HEK293 (cell line): ENCODE measurements at regions not wholly inside any gene's neighbourhood (a gene's known extent, or its start where the extent isn't known, plus 50 kb on each side); places are given as distances from the start of the nearest gene placed in this dataset.

ENCODE experiments used
- CTCF ChIA-PET: fragments of 350-600 bp; formaldehyde crosslinking; extraction: SDS; loops from one replicate; lab custom pipeline; 2021; ENCODE audit warnings: antibody characterized with exemption; lab: Yijun Ruan, JAX
- POLR2A ChIA-PET: fragments of 300-600 bp; formaldehyde crosslinking; extraction: SDS; loops from one replicate; lab custom pipeline; 2020; ENCODE audit warnings: antibody characterized with exemption, inconsistent platforms; lab: Yijun Ruan, JAX
- H3K27ac ChIP-seq: fragments of 200-500 bp; sonication (Bioruptor generic); 2 replicates; pipeline ENCODE4 v1.5.1; 2014; ENCODE audit warnings: low read depth, low read length, control low read depth, inconsistent platforms; ENCODE audit errors: extremely low read depth
- H3K36me3 ChIP-seq, 2 experiments: fragments of 200-500 bp in 1 of 2; sonication (Bioruptor generic) in 1 of 2; 1 replicate in 1 of 2; 2 replicates in 1 of 2; pipeline ENCODE4 v1.5.1; 2014 to 2017; ENCODE audit warnings: inconsistent platforms in 2 of 2, low read length in 2 of 2; ENCODE audit not compliant: control insufficient read depth in 2 of 2, insufficient read depth in 1 of 2
- H3K4me1 ChIP-seq: fragments of 200-500 bp; sonication (Bioruptor generic); 2 replicates; pipeline ENCODE4 v1.5.1; 2014; ENCODE audit warnings: mild to moderate bottlenecking, low read length, inconsistent platforms; ENCODE audit not compliant: control insufficient read depth, insufficient read depth
- H3K4me3 ChIP-seq: 2 replicates; pipeline ENCODE4 v1.5.1; 2011; ENCODE audit warnings: low read depth, mild to moderate bottlenecking, control low read depth, low read length, moderate library complexity
- H3K9me3 ChIP-seq: fragments of 200-500 bp; sonication (Bioruptor generic); 2 replicates; pipeline ENCODE4 v1.5.1; 2014; ENCODE audit warnings: low read depth, low read length, inconsistent platforms; ENCODE audit not compliant: control insufficient read depth, insufficient read depth
- ATF2 ChIP-seq: fragments of 450-650 bp; formaldehyde crosslinking; IDR thresholded peaks from 2 replicates; pipeline ENCODE4 v1.5.1; 2016; ENCODE audit warnings: missing biosample characterization, missing genetic modification characterization, low read depth
- BCL6B ChIP-seq: fragments of 450-650 bp; formaldehyde crosslinking; IDR thresholded peaks from 2 replicates; pipeline ENCODE4 v1.5.1; 2017; ENCODE audit warnings: missing biosample characterization, missing genetic modification characterization
- GLI2 ChIP-seq: fragments of 450-650 bp; formaldehyde crosslinking; IDR thresholded peaks from 2 replicates; pipeline ENCODE4; 2017; ENCODE audit warnings: missing biosample characterization, missing genetic modification characterization, low read depth, borderline replicate concordance
- REPIN1 ChIP-seq: fragments of 450-650 bp; formaldehyde crosslinking; IDR thresholded peaks from 2 replicates; pipeline ENCODE4 v1.5.1; 2017; ENCODE audit warnings: missing biosample characterization, missing genetic modification characterization, low read depth
- ZBTB7A ChIP-seq: fragments of 450-650 bp; formaldehyde crosslinking; IDR thresholded peaks from 2 replicates; pipeline ENCODE4 v1.5.1; 2016; ENCODE audit warnings: low read depth, missing biosample characterization, missing genetic modification characterization
- ZFP3 ChIP-seq: fragments of 450-650 bp; formaldehyde crosslinking; IDR thresholded peaks from 2 replicates; pipeline ENCODE4 v1.5.1; 2016; ENCODE audit warnings: low read depth, missing biosample characterization, missing genetic modification characterization
- ZFP41 ChIP-seq: fragments of 450-650 bp; formaldehyde crosslinking; IDR thresholded peaks from 2 replicates; pipeline ENCODE4 v1.5.1; 2016; ENCODE audit warnings: missing biosample characterization, missing genetic modification characterization, borderline replicate concordance
- ZNF366 ChIP-seq: fragments of 450-650 bp; formaldehyde crosslinking; conservative IDR thresholded peaks from 2 replicates; pipeline ENCODE4 v1.5.1; 2016; ENCODE audit warnings: missing biosample characterization, missing genetic modification characterization
- ZNF394 ChIP-seq: fragments of 450-650 bp; formaldehyde crosslinking; IDR thresholded peaks from 2 replicates; pipeline ENCODE4 v1.5.1; 2016; ENCODE audit warnings: missing biosample characterization, missing genetic modification characterization, mild to moderate bottlenecking, moderate library complexity, borderline replicate concordance
- ZNF433 ChIP-seq: fragments of 450-650 bp; formaldehyde crosslinking; IDR thresholded peaks from 2 replicates; pipeline ENCODE4 v1.5.1; 2016; ENCODE audit warnings: missing biosample characterization, missing genetic modification characterization, low read depth
- ZNF549 ChIP-seq: fragments of 450-650 bp; IDR thresholded peaks from 2 replicates; pipeline ENCODE4 v1.5.1; 2018; ENCODE audit warnings: missing biosample characterization, missing genetic modification characterization, mild to moderate bottlenecking, inconsistent platforms, moderate library complexity
- ZNF600 ChIP-seq: fragments of 450-650 bp; formaldehyde crosslinking; IDR thresholded peaks from 2 replicates; pipeline ENCODE4 v1.5.1; 2016; ENCODE audit warnings: missing biosample characterization, missing genetic modification characterization
- ZSCAN18 ChIP-seq: fragments of 450-650 bp; formaldehyde crosslinking; IDR thresholded peaks from 2 replicates; pipeline ENCODE4 v1.5.1; 2016; ENCODE audit warnings: missing biosample characterization, missing genetic modification characterization

- TF ChIP-seq ZSCAN18 (tag by site-specific recombination) (no peak), BCL6B (tag by site-specific recombination) (no peak), ZFP3 (no peak)
- TF ChIP-seq, all 188 proteins: peak for 0
- Histone ChIP-seq H3K9me3 (no peaks in the 10 kb centered on the region; the same call in 1 of the 2 replicates), H3K4me1 (no peaks in the 10 kb centered on the region), H3K27ac (no peak overlapping the region), H3K36me3 (no peaks in the 10 kb centered on the region), H3K4me3 (no peak overlapping the region)
- ChIA-PET CTCF (no interaction called here), POLR2A (no interaction called here)
Observed at GRCh38 chr2:9094117-9094516, 90.6 kb upstream of the MBOAT2 start.

GRCh38 chr2:9093324-9093723 is 89.8 kb upstream of the MBOAT2 start:
- TF ChIP-seq ZNF549 (tag by site-specific recombination) (no peak), REPIN1 (tag by site-specific recombination) (no peak), ZNF366 (tag by site-specific recombination) (peak; percentile 61; the same call in 1 of the 2 replicates), ZFP41 (no peak)
- no peak overlapping the region for H3K27ac ChIP-seq
- ChIA-PET CTCF (no interaction called here), POLR2A (no interaction called here)
- no peaks in the 10 kb centered on the region for H3K36me3 ChIP-seq
- H3K4me3 ChIP-seq = no peak overlapping the region
- H3K9me3 ChIP-seq = no peaks in the 10 kb centered on the region; the same call in 1 of the 2 replicates
- H3K4me1 ChIP-seq = no peaks in the 10 kb centered on the region

GRCh38 chr2:9092383-9093282 is 89.1 kb upstream of the MBOAT2 start:
- Histone ChIP-seq H3K4me3 (no peak overlapping the region), H3K4me1 (no peaks in the 10 kb centered on the region), H3K9me3 (no peaks in the 10 kb centered on the region; the same call in 1 of the 2 replicates), H3K36me3 (no peaks in the 10 kb centered on the region), H3K27ac (no peak overlapping the region)
- ChIA-PET POLR2A (no interaction called here), CTCF (no interaction called here)
- TF ChIP-seq ATF2 (tag by site-specific recombination) (no peak), ZNF433 (tag by site-specific recombination) (no peak), GLI2 (tag by site-specific recombination) (no peak), ZBTB7A (tag by site-specific recombination) (no peak), ZNF600 (no peak), ZNF394 (tag by site-specific recombination) (no peak)
